Fibroblast of mammary gland (primary cell): ENCODE measurements at regions not wholly inside any gene's neighbourhood (a gene's known extent, or its start where the extent isn't known, plus 50 kb on each side); places are given as distances from the start of the nearest gene placed in this dataset.
A peak's percentile ranks its signal among the peaks of the same experiment; 100 is the strongest.
"Not testable (repeated sequence)": the region's sequence is repeated elsewhere in the genome, so short reads cannot be mapped to it uniquely, and the experiment has no call there.

Source experiments
- DNase-seq: peaks from one replicate; pipeline ENCODE4 v3.0.0-alpha.2; 2010; ENCODE audit warnings: low read depth
- H3K4me3 ChIP-seq: 2 replicates; pipeline ENCODE4 v1.5.1; 2011; ENCODE audit warnings: low read depth, mild to moderate bottlenecking, low read length, moderate library complexity; ENCODE audit not compliant: control insufficient read depth
- CTCF ChIP-seq: conservative IDR thresholded peaks from 2 replicates; pipeline ENCODE4 v1.5.1; 2011; ENCODE audit warnings: low read depth, low read length, inconsistent platforms; ENCODE audit not compliant: control insufficient read depth, insufficient read depth

- TF ChIP-seq CTCF, result no peak
- peak; percentile 61 for DNase-seq
- no peak overlapping the region for H3K4me3 ChIP-seq
These were observed 156.3 kb downstream of the CCDC71L start for GRCh38 chr7:106504645-106505044.

DNA sequence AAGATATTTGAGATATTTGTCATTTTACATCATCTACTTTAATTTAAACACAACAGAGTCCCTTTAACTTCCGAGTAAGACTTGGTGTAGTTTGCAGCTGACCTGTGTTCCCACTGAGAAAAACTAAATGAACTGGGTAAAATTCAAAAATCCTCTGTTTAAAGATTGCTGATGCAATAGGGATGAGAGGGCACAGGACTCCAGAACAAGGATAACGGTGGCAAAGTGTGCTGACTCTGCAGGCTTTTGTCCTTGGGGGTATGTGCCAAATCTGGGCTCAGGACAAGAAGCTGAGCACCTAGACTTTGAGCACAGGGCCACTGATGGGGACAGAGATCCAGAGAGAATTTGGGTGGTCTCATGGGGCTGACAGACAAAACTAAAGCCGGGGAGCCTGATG is 156.8 kb downstream of the CCDC71L start:
- no peak for TF ChIP-seq CTCF
- DNase-seq, result no peak
- H3K4me3 ChIP-seq, result no peak overlapping the region

GRCh38 chr7:106503626-106504025 is 157.3 kb downstream of the CCDC71L start:
- no peak overlapping the region for H3K4me3 ChIP-seq
- TF ChIP-seq CTCF, result no peak
- no peak for DNase-seq

GRCh38 chr7:106501605-106502580 is 159.1 kb downstream of the CCDC71L start:
- H3K4me3 ChIP-seq, result no peak overlapping the region
- DNase-seq, result no peak
- no peak for TF ChIP-seq CTCF

DNA sequence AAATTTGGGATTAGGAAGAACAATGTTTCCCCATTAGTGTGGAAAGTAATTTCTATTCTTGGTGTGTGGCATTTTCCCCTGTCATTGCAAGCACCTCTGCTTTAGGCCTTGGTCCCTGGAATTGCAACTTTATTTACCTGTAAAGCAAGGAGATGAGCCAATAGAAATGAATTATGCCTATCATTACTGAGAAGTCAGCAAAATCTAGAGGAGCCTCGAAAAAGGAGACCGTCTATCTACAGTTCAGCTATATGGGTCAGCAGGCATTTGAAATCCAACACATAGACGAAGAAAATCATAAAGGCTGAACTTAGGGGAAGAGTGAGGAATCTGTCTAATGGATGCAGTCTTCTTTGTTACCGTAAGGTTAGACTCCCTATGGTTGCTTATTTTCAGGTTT is 161.1 kb downstream of the CCDC71L start:
- TF ChIP-seq CTCF, result no peak
- no peak for DNase-seq
- H3K4me3 ChIP-seq, result no peak overlapping the region

DNA sequence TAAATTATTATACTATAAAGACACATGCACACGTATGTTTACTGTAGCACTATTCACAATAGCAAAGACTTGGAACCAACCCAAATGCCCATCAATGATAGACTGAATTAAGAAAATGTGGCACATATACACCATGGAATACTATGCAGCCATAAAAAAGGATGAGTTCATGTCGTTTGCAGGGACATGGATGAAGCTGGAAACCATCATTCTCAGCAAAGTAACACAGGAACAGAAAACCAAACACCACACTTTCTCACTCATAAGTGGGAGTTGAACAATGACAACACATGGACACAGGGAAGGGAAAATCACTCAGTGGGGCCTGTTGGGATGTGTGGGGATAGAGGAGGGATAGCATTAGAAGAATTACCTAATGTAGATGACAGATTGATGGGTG is 163.0 kb downstream of the CCDC71L start:
- DNase-seq, H3K4me3 ChIP-seq: not testable (repeated sequence)

- no peak for DNase-seq
These were observed 167.8 kb downstream of the CCDC71L start for GRCh38 chr7:106493041-106493731.

More at GRCh38 chr7:106493041-106493731, 167.8 kb downstream of the CCDC71L start:
- no peak for TF ChIP-seq CTCF
- H3K4me3 ChIP-seq, result no peak overlapping the region
